GM18498 (cell line): ENCODE measurements at regions not wholly inside any gene's neighbourhood (a gene's known extent, or its start where the extent isn't known, plus 50 kb on each side); places are given as distances from the start of the nearest gene placed in this dataset.
"Not testable (repeated sequence)": the region's sequence is repeated elsewhere in the genome, so short reads cannot be mapped to it uniquely, and the experiment has no call there.

Source experiments
- ATAC-seq: cut with Tn5 transposase; IDR thresholded peaks from one replicate; pipeline ENCODE4 v1.9.1; 2021; ENCODE audit warnings: mild to moderate bottlenecking, moderate library complexity; ENCODE audit not compliant: unreplicated experiment

DNA sequence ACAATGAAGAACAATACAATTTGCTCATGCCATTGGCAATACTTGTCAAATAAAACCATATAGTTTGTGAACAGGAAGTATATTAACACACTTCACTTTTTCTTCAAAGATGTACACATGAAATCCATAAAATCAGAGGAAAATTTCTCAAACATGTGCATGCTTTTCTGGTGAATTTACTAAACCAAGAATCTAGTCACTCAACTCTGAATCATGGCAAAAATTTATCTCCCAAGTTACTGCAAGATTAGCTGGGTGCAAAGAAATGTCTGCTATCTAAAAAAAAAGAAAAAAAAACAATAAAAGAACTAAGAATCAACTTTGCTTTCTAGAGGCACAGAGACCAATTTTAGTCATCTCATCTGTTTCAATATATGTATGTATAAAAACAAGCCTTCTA, 419.2 kb downstream of the NR4A2 start:
- no peak for ATAC-seq

DNA sequence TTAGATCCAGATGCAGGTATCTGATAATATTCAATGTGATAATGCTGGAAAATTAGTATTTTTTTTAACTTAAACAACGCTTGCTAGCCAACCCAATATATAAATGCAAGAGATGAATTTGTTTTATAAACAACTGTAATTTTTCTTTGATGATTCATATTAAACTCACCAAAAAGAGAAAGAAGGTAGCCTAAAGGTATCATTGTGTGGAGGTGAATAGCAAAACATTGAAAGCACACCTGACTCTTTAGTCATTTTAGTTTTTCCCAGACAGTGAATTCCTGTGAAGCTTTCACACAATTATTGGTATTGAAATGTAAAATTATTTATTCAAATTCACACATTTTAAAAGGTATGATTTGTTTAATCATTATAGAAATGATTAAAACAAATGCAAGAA, 424.0 kb downstream of the NR4A2 start:
- ATAC-seq, result no peak

DNA sequence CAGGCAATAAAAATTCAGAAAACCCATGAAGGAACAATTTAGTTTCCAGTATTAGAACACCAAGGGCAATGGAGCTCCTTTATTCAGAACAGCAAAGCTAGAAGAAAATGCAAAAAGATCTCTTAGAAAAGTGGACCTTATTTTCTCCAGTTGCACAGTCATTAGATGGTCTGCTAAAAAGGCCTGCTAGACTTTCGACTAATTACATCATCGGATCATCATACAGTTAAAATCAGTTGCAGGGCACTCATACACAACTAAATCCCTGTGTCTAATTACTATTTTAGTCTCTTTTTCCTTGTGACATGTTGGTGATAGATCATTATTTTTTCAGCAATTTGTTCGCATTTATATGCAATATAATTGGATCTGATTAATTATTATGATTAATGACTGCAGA, 425.3 kb downstream of the NR4A2 start:
- no peak for ATAC-seq

DNA sequence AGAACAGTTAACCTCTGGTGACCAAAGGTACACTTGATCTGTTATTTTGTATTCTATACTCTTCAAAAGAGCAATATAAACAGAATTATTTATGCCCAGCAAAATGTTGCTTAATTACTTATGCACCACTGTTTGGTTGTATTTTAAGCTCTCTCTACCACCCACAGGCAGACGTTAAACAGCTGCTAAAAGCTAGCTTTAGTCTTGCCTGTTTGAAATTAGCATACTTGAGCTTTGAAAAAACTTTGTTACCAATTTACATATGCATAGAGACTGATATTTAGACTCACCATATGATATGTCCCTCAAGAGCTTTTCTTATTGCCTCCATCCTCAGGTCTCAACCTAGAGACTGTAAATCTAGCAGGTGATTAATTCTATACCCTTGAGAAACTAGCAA, 426.9 kb downstream of the NR4A2 start:
- ATAC-seq, result no peak

DNA sequence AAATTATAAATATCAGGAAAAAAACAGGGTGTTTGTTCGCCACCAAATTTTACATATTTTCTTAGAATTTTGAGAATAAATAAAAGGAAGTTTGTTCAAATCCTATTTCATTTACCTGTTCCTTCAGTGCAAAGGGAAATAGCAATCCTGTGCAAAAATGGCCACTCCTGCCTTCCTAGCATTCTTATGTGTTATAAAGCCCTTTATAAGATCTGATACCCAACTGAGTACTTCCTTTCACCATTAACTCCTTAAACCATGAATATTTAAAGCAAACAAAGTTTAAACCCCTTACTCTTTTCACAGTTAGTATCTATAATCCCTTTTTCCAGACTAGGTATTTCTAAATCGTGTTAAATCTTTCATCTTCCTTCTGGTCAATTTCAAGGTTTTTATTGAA, 427.8 kb downstream of the NR4A2 start:
- ATAC-seq, result no peak

DNA sequence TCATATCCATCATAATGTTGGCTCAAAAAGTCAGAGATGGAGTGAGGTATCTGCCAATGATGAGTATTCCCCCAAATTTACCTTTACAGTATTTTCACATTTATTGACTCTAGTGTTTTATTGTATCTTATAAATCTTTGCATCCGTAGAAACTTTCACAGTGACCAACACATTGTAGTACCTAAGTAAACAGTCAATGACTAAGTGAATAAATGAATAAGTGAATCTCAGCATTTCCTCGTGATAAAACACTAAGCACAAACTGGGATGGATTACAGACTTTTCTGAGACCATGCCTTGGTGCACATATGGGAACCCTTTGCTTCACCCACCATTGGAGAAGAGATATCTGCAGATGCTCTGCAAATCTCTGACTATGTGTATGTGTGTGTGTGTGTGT, 429.9 kb downstream of the NR4A2 start:
- ATAC-seq, result no peak

DNA sequence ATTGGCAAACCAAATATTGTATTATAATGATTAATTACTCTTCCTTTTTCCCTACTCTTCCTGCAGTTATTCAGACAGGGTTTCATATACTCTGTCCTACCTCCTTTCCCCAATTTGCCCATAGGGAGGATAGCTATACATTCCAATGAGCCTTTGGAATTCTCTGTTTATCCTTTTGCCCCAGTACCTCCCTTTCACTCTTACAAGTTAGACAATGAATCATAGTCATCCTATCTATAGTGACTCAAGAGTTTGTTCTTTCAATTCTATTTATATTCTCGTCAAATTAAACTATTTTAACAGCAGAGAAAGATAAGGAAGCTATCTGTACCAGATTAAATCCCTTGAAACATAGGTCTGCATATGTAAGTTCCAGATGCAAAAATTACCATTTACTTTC, 437.5 kb downstream of the NR4A2 start:
- no peak for ATAC-seq

DNA sequence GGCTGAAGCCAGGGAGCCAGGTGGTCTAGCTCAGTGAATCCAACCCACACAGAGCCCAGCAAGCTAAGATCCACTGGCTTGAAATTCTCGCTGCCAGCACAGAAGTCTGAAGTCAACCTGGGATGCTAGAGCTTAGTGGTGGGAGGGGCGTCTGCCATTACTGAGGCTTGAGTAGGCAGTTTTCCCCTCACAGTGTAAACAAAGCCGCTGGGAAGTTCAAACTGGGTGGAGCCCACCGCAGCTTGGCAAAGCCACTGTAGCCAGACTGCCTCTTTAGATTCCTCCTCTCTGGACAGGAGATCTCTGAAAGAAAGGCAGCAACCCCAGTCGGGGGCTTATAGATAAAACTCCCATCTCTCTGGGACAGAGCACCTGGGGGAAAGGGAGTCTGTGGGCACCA, 452.1 kb downstream of the NR4A2 start:
- not testable (repeated sequence) for ATAC-seq

DNA sequence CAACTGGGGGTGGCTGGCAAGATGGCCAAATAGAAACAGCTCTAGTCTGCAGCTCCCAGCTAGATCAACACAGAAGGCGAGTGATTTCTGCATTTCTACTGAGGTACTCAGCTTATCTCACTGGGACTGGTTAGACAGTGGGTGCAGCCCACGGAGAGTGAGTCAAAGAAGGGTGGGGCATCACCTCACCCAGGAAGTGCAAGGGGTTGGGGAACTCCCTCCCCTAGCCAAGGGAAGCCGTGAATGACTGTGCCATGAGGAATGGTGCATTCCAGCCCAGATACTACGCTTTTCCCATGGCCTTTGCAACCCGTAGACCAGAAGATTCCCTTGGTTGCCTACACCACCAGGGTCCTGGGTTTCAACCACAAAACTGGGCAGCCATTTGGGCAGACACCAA, 452.6 kb downstream of the NR4A2 start:
- ATAC-seq, result not testable (repeated sequence)

DNA sequence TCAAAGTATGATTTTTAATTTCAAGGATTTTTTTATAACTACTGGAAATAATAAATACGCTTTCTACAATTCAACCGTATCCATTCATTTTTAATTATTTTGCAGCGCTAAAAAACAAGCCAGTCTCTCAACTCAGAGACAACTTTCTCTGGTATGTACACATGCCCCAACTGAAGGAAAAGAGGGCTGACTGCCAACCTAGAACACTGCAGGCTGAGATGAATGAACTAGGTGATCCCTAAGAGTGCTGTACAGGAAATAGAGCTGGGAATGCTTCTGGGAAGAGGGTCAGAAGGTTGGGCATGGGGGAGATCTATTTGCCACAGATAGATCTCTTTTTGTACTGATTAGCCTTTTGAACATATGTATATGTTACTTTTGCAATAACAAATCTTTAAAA, 460.1 kb downstream of the NR4A2 start:
- ATAC-seq, result no peak

DNA sequence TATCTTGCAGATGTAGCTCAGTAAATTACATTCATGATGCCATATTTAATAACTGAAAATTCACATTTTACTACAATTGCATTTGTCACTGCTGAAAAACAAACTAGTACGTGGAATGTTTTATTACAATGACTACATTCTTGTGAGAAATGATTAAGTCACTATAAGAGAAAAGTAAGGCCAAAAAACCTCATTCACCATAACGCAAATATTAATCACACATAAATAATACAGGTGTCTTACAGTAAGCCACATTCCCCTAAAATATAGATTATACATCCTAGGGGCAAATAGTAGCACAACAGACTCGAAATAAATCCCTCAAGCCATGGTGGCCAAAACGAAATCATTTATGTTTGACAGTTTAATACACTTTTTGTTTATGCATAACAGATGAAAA, 460.6 kb downstream of the NR4A2 start:
- no peak for ATAC-seq

DNA sequence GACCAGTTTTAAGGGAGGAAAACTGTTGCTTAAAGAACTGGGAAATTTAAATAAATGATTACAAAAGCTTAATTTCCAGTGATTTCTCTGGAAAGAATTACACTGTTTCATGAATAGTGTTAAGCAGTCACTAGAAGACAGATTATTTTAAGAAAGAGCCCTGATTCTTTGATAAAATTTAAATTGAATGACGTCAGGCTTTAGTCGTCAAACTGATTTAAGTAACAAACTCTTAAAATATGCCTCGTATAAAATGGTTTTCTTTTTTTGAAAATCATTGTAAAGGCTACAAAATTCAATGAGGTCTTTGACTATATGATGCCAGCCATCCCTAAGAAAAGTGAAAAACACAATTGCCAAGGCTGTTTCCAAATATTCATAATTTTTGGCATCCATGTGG, 465.0 kb downstream of the NR4A2 start:
- ATAC-seq, result no peak

DNA sequence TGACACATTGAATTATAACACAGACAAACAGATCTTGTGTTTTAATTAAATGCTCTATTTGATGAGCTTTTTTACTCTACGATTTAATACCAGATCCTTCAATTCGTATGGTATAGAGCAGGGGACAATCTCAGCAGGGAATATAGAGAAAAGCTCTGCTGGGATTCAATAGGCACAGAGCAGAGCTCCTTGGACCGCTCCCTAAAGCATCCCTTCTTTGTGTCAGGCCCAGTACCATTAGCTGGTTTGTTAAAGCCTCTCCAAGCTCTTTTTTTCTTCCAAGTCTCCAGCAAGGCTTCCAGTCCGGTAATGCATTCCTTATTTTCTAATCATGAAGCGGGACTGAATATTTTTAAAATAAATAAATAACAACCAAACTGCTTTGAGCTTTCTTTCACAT, 466.0 kb downstream of the NR4A2 start:
- ATAC-seq, result no peak

DNA sequence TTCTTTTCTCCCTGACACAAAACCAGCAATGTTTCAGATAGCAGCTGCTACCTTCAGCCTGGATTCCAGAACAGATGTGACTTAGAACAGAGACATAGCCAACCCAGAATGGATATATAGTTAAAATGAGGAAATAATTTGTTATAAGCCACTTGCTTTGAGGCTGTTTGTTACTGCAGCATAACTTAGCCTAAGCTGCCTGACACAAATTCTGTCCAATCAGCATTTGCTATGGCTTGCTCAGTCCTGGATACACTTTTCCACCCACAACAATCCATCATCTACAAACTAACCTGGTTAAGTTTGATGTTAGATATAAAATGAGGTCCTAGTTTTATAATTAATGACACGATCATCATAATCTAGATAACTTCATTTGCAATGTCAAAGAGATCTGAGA, 480.4 kb downstream of the NR4A2 start:
- ATAC-seq, result no peak

DNA sequence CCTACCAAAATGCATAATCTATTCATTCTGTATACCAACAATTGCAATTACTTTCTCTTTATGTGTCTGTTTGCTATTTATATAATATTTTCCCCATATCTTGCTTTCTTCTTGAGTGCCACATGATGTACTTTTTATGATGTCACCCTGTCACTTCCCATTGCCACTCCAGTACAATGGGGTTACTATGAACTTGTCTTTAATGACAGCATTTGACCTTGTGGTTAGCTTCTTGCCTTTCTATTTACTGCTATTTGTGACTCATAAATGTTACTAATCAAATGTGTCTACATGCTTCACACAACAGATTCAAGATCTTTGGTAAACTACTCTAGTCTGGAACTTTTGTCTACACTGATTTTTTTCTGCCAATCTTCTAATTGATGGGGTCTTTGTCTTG, 486.3 kb downstream of the NR4A2 start:
- ATAC-seq, result no peak

DNA sequence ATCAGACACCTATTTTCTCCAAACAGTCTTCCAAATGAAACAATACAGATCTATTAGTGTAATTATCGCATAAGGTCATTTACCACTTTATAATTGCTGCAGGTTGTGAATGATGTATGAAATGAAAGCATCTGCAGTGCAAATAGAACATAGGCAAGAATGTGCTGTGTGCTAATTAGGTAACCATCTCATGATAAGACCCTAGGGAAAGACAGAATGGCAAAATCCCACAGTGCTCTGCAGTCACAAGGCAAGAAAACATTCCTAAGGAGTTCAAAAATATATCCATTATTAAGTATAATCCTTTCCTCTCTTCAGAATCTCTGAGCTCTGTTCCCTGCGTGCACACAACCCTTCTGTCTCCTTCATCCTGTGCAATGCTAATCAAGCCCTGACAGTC, 488.1 kb downstream of the NR4A2 start:
- ATAC-seq, result no peak

DNA sequence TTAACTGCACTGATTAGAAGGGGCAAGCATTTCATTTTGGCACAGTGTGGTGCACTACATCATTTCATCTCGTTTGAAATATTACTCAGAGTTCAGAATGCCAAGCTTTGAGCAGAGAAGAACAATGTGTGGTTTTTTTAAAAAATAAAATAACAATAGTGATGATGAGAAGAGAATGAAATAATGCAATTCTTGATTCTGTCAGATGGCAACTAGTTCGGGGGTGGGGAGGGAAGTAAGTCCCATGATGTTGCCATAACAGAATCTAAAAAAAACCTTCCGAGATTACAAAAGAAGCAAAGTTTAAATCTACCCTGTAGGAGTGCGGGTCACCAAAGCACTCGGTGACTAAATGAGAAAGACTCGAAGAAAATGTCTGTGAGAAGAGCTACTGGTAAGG, 490.4 kb downstream of the NR4A2 start:
- no peak for ATAC-seq

DNA sequence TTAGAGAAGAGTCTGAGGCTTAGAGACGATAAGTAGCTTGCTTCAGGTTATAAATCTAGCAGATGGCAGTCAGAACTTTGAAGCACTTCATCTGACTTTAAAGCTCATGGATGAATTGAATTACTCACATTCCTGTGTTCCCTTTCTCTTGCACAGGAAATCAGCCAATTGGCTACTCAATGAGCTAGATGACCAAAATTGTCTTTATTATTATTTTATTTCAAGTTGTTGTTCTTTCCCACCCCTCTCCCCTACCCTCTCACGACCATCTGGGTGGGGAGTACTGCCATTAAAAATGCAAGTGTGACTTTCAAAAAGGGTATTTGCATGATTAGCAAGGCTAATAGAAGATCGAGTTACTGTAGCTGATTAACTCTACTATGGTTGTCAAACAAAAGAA, 491.1 kb downstream of the NR4A2 start:
- ATAC-seq, result no peak

DNA sequence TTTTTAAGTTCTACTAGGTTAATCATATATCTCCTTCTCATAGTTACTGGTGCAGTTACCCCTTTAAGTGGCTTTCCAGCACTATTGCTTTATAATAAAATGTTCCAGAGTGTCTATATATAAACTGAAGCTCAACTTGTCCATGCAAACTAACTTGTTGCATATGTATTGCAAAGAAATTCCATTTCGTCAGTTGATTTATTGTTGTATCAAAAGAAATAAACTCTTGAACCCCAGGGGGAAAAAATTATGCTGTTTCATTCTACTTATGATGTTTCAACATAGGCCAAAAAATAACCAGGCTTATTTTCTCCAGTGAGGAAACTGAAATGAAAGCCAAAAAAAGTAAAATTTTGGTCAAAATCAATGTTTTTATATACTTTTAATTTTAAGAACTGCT, 491.9 kb downstream of the NR4A2 start:
- no peak for ATAC-seq

DNA sequence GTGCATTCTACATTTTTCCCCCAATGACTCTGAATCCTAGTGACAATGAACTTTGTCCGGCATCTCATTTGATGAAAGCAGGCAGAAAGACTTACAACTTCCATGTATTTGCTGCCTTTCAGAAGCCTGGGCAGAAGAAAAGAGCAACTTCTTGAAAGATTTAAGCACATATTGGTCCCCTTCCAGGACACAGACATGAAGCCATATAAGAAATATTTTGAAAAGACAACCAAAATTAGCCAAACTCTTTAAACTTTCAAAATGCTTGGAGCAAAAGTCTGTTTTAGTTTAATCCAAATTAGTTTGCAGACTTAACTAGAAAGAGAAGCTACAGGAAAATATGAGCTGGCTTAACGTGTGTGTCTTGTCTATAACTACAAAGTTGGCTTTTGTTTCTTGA, 492.5 kb downstream of the NR4A2 start:
- ATAC-seq, result no peak

DNA sequence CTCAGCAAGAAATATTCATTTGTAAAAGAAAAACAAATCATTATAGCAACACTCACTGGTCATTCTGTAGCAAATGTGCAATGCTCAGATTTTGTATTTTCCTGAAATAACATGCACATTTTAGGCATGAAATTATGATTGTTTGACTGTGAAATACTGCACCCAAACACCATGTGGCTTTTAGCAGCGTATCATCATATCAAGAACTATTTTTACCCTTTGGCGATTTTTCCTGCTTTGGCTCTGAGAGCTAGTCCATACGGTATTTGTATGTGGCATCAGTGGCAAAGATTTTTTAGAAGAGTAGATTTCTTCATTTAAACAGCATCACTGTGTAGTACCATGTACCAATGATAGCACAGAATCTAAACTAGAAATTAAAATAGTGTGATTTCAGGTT, 493.1 kb downstream of the NR4A2 start:
- no peak for ATAC-seq

DNA sequence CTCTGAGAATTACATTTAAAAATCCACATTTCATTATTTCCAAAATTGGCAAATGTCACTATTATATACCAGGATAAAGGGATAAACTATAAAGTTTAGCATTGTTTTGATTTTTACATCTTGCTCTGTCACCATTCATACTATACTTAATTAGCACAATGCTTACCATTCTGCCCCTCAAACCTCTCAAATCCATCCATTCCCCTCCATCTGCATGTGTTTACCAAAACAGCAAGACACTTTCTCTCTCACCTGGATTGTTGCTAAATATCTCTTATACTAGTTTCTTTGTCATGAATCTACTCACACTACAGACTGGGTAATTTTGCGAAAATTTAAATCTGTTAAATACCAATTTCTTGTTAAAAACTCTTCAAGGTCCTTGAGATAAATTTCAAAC, 496.1 kb downstream of the NR4A2 start:
- no peak for ATAC-seq

DNA sequence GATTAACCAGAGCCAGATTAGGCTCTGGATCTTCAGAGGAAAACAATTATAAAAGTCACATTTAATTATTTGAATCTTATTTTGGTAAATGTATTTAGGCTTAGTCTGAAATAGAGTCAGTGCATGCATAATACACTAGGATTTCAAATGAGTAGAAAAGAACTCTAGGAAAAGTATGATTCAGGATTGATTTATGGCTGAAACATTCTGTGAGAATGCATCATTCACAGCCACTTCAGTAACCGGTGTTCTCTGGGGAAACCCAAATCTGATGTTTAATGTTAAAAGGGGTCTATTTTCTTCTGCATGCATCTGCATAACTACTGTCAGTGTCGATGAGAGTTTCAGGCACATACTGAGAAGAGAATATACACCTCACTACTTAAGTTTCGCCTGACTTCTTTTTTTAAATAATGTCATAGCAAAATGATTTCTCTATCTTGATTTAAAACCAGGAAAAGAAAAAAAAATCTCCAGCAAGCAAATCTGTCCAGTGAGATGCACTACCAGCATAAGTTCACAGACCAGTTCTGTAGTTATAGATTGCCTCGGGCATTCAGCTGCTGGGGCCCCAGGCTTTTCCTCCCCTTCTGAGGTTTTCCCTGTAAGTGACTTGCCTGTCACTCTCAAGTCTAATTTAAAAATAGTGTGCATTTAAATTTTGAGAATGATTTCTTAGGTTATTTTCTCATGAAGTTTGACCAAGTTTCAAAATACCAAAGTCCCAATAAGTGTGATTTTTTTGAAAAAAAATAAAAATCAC, 501.5 kb downstream of the NR4A2 start:
- ATAC-seq, result no peak
